HG02943 (cell line): ENCODE measurements at regions not wholly inside any gene's neighbourhood (a gene's known extent, or its start where the extent isn't known, plus 50 kb on each side); places are given as distances from the start of the nearest gene placed in this dataset.

Source experiments
- ATAC-seq: cut with Tn5 transposase; IDR thresholded peaks from one replicate; pipeline ENCODE4 v1.9.1; 2021; ENCODE audit warnings: mild to moderate bottlenecking, low read depth, moderate library complexity; ENCODE audit not compliant: unreplicated experiment

DNA sequence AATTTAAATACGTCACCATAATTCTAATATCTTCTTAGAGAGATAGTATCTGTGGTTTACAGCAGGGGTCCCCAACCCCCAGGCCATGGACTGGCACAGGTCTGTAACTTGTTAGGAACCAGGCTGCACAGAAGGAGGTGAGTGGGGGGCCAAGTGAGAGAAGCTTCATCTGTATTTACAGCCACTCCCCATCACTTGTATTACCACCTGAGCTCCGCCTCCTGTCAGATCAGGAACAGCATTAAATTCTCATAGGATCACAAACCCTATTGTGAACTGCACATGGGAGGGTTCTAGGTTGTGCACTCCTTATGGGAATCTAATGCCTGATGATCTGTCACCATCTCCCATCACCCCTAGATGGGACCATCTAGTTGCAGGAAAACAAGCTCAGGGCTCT, 282.6 kb downstream of the ICOS start:
- no peak for ATAC-seq

DNA sequence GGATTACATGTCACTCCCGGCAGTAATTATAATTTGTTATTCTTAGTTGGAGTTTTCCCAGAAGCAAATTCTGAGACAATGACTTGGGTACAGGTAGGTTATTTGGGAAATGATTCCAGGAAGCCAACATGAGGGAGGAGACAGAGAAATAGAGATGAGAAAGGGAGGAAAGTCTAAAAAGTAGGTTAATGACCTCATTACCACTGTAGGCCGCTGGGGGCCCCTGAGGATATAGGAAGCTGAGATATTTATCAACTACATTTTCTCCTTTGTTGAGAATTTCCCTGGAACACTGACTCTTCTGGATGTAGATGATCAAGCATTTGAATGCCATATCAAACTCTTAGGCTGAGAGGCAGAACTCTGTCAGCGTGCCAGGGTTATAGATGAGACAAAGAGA, 284.3 kb downstream of the ICOS start:
- no peak for ATAC-seq

DNA sequence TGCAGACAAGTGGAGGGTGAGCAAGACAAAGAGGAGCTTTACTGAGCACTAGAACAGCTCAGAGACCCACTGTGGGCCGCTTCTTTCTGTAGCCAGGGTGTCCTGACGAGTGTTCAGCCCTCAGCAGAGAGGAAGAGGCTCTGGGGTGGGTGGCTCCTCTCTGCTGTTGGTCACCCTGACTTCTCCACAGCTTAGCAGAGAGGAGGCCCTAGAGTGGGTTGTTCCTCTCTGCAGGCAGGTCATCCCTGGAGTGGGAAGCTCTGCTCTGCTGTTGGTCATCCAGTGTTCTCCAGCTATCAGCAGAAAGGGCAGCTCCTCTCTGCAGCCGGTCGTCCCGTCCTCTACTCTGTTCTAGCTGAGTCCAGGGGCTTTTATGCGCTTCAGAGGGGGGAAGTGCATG, 286.5 kb downstream of the ICOS start:
- no peak for ATAC-seq

DNA sequence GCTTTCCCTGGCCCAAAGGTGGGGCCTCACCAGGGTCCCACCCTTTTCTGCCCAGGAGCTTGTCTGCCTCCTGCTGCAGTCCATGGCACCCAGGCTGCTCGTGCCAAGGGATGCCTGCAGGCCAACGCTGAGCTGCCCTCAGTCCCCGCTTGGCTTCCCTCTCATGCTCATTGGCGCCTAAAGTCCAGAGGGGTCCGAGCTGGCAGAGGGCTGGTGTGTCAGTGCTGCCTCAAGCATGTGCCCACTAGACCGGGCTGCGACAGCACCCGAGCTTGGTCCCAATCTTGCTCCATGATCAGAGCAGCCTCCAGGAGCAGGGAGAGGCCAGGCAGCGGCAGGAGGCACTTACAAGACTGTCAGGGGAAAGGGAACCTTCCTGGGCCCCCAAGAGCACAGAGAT, 287.0 kb downstream of the ICOS start:
- no peak for ATAC-seq

DNA sequence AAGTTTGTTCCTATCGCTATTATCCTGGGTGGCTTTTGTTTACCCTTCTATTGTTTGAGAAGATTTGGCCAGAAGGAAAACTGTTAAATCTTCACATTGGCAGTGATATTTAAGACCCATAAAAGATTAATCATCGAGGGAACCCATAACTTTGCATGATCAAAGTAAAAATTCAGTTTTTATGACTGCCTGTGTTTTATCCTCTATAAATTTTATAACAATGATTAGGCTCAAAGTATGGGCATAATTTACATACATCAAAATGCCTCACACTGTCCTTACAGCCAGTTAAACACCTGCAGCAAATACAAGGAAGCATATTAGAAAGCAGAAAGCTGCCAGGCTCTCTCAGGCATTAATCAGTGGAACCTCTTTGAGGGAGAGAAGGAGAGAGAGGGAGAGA, 289.1 kb downstream of the ICOS start:
- ATAC-seq = no peak

DNA sequence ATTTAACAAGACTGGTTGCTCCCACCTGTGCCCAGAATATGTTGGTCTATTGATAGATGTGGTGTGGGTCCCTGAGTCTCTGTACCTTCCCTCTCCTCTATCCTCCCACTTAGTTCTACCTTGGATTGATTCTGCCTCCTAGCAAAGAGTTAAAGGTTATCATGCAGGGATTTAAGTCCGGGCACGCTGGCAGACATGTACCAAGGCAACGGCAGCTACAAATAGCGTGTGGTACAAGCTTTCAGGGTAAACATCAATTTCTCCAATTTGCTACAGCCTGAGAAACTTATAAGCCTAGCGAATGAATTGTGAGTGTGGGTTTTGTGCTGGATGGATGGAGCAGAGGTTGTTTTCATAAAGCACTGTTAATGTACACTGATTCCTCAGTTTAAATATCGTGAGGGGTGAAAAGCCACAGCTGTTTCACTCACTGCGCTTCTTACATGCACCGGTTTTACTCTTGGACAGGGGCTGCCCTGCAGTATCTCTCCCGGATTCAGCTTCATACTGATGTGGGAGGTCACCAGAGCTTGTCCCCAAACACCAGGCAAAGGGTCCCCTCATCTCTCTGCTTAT, 289.8 kb downstream of the ICOS start:
- no peak for ATAC-seq

DNA sequence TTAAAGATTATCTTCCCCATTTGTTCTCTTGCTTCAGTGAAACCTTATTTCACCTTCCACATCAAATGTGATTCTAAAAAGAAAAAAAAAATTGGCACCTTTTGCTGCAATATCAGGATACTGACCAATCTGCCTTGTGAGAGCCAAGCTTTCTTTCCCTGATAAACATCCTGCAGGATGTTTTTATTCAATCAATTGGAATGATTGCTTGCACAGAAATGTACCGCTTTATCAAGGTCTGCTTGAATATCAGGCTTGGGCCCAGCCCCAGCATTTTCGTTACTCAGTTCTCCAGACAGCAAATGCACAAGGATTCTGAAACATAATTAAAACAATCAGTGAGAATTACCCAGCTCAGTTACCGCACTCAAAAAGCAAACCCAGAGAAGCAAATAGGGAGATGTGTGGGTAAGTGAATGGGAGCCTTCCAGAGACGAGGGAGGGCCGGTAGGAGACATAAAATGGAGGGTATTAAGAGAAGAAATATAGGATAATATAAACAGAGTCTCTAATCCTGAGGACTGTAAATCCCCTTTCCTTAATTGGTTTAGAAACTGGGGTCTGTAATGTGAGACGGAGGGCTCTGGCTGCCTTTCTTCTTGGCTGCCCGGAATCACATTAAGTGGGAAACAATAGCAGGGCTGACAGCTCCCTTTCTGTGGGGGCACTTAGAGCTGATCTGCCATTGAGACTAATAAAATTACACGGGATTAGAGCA, 291.8 kb downstream of the ICOS start:
- no peak for ATAC-seq

DNA sequence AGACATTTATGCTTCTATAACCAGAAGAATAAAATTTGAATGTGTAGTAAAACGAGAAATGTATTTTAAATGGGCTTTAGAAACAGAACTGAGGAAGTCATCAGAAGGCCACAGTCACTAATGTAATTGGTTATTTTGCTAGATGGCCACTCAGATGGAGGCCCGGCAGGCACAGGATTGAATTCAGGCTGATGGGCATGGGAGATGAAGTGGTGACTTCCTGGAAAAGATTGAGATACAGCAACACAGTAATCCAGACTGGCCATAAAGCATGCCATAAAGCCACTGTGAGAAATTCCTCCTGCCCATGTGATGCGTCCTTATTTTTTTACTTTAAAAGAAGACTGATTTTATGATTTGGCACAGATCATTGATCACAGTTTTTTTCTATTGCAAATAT, 297.7 kb downstream of the ICOS start:
- no peak for ATAC-seq

DNA sequence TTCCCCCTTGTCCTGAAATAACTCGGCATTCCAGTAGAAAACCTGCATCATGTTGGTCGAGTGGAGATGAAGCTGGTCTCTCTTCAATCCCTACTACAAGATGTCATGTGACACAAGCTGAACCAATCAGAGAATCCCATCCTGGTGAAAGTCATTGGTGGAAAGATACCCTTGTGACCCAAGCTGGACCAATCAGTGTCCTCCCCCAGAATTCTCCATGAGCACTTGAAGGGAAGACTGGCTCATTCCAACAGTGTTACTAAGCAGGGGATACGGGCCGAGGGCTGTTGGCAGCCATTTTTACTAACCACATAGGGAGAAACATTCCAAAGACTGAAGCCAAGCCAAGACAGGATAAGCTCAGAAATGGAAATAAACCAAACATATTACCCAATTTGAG, 298.3 kb downstream of the ICOS start:
- no peak for ATAC-seq

DNA sequence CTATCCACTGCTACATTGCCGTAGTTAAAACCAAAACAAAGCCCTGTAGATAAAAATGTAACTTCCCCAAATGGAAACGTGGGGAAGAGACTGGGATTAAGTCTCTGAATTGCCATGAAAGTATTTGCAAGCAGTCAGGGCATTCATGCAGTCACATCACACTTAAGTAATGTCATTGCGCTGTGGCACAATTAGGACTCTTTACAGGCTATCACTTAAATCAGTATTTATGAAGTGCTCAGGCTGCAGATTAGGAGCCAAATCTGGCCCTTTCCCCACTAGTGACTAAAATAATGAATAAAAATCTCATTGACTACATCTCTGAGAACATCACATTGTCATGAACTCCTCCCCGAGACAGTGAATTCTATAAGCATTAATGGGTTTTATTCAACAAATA, 300.9 kb downstream of the ICOS start:
- ATAC-seq = no peak

DNA sequence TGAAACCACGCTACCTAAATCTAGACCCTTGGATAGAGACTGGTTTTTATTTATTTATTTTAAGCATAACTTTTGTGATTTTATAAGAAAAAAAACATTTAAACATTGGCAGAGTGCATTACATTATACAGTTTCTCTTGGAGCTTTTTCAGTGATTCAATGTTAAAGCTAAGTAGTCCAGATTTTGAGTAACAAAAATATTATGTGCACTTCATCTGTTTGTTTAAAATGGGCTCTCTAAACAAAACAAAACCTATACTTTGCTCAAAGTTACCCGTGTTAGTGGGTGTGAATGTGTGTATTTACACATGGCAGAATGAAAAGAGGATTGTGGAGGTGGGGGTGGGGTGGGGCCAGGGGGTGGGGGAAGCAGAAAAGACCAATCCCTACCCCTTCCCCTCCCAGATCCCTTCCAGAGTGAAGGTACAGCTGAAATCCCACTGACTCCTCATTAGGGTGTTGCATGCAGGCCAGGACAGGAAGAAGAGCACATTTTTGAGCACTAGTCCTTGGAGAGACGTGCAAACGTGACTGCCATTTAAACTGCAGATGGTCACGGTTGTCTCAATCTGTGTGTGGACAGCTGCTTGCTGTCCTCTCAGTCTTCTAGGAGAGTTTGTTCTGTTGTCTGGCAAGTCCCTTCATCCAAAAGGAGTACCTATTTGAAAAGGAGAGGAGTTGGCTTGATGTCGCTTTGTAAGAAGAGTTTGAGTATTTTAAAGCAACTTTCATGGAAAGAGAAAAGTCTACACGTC, 303.0 kb downstream of the ICOS start:
- no peak for ATAC-seq

DNA sequence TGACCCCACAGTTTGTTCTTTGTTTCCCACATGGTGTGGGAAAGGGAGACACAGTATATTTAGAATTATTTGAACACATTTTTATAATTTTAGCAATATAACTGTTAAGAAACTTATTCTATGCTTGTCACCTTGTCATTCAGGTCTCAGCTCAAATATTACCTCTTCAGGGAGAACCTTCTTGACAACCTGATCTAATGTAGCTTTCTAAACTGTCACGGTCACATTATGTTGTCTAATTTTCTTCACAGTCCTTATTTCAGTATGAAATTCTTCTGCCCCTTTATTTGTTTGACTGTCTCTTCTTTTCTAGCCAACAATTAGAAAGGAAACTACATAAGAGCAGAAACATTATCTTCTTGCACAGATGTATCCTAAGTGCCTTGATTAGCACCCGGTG, 304.3 kb upstream of the PARD3B start:
- ATAC-seq = no peak

DNA sequence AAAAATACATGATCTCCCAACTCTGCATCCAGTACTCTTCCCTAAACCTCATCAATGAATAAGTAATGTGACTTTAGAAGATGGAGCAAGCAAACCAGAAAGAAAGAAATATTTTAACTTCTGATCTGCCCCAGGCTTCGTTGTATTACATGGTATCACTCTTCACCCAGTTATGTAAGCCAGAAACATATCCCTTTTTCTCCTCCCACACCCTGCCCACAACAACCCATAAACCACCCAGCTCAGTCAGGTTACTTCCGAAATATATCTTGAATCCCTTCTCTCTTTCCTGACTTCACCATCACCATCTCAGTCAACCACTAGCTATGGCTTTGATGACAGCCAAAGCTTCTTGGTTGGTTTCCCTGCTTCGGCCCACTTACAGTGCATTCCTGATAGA, 295.8 kb upstream of the PARD3B start:
- ATAC-seq = no peak

DNA sequence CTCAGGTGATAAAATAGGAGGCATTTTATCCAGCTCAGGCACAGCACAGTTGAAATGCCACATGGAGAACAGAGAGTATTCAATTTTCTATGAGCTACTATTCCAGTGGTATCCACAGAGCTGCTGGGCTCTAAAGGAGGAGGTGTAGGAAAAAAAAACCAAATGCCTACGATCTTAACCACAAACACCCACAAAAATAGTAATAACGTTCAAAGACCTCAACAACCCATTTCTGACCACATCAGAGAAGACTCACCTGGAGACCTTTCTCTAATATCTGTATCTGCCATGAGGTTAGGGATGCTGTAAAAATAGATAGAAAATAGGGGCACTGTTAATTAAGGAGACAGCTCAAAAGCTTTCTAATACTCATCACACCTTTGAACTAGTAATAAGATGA, 294.6 kb upstream of the PARD3B start:
- no peak for ATAC-seq

DNA sequence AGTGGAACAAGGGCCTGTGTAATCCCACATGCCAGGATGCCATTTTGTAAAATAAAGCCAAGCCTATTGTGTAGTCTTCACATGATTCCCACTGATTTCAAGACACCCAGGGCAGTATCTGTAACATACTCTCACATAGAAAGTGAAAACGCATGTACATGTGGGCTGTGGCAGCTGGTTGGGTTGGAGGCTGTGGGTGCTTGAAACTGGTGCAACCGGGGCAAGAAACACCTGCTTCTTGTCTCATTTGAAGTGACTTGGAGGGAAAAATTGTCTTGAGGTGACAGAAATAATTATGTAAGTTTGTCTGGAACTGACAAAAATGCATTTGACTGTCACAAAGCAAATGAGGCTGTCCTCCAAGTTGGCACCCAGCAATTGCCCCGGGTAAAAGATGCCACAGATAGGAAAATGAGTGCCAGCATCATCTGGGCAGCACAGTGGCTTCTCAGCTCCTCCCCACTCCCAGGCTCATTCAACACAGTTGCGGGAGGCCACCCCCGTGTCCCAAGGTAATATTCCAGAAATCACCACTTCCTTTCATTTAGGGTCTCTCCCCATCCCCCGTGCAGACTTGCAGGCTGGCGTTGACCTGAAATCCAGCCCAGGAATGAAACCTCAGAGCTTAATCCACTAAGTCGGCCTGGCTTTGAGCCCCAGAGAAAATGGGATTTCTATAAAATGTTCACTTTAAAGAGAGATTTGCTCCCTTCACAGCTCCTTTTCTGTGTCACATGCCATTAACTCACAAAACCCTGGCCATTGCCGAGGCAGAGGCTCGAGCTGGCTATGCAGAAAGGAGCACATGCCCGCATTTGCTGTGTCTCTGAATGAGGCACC, 293.9 kb upstream of the PARD3B start:
- no peak for ATAC-seq

DNA sequence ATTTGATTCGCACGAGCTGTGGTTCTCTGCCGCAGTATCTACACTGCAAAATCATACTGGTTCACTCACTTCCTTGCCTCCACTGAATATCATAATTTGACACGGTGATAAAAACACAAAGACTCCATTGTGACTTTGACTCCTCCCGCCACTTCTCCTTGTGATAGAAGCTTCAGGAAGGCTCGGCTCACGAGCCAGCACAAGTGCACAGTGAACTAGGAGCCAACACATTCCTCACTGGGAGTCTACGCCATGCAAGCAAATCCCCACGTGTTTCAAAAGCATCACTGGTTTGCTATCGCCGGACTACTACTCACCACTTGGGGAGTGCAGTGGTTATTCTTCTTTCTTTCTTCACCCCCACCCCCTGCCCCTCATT, 293.3 kb upstream of the PARD3B start:
- ATAC-seq = no peak

DNA sequence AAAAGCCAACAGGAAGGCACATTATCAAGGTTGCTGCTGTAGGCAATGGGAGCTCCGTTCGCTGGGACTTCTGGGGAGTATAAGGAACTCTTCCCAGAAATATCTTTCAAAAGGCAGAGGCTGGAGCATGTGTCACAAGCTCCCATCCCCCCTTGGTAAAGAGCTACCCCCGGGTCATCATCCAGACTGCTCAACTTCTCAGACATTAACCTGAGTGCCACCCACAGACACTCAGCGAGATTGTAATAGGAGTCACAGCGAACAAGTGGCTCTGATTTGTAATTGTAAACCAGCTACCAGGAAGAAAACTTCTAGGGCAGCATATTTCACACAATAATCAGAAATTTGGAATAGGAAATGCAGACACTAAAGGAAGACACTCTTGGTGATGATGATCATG, 290.2 kb upstream of the PARD3B start:
- ATAC-seq = no peak

DNA sequence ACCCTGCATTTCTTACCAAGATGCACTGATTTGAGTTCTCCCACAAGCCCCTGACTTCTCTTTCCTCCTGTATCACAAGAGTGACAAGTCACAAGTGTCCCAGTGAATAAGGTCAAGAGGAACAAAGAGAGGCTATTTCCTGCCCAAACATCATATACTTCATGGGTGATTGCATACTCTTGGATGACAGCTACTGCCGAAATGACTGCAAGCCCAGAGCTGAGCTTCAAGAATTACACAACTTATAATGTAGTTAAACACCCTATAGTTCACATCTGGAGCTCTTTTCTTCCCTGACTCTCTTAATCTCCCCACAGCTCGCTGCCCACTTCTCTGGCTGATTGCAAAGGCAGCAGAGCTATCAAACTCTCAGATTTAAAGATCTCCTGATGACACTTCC, 289.7 kb upstream of the PARD3B start:
- ATAC-seq = no peak

DNA sequence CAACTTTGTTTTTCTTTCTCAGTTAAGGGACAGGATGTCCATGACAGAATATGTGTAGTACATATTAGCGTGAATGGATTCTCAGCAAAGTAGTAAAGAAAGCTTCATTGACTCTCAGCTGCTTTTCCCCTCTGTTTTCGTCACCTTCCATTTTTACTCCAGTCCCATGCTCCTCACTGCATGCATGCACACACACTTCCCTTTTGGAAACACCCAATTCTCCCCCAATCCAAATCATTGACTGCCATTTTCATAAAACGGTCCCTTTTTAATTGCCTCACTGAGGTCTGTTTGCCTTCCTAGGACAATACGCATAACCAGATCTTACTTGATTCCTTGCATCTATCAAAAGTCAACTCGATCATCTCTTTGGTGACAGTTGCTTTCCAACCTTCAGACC, 287.5 kb upstream of the PARD3B start:
- no peak for ATAC-seq

DNA sequence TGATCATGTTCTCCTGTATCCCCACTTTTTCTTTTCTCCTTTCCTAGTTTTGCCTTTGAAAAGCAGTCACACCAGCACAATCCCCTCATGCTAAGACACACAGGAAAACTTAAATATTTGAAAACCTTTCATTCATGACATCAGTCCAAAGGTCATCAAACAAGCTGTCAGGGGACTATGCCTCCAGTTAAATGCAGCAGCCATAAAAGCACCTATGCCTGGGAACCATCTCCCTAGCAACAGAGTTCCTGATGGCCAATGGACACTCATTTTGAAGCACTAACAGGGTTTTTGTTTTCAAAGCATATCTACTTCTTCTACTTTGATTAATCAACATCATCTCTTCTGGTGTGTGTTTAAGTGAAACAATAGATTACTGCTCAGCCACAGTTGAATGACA, 286.4 kb upstream of the PARD3B start:
- ATAC-seq = no peak

DNA sequence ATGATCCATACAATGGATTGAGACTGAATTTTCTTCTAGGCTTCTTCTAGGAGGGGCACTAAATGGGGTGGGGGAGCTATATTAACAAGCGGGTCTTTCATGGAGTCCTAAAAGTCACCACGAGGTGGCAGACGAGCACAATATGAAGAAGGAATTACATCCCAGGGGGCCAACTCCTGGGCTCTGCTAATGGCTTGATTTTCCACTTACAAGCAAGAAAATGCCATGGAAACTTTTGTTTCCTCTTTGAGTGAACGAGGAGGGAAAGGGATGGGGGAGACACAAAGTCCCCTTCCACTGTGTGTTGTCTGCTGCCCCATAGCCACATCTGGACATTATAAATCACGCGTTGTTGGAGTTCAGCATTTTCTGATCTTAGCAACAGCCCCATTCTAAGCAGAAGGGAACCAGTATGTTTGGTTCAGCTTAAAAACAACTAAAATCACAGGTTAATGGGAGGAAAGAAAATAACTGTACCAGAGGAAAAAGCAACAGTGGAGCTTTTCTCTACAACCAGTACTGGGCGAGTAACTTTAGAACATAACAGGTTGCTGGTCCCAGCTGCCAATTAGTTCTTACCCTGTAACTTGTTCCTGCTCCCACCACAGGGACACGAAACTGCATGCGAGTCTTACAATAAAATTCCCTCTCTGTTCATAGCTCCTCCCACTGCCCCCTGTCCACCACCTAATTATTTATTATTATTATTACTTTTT, 285.0 kb upstream of the PARD3B start:
- ATAC-seq = no peak
